G401 (cell line): ENCODE measurements at regions not wholly inside any gene's neighbourhood (a gene's known extent, or its start where the extent isn't known, plus 50 kb on each side); places are given as distances from the start of the nearest gene placed in this dataset.

Experiments
- DNase-seq: peaks from one replicate; pipeline ENCODE4 v3.0.0-alpha.2; 2015; ENCODE audit warnings: low spot score
- in situ Hi-C: cut with HindIII; loops from 2 replicates; pipeline ENCODE4 v1.10.0; 2016; ENCODE audit warnings: low sequenced_read_pairs, mixed read lengths

- no peak for DNase-seq
- in situ Hi-C loops: no loop called here
These were observed 142.3 kb upstream of the CDH5 start for GRCh38 chr16:66224186-66224585.

DNA sequence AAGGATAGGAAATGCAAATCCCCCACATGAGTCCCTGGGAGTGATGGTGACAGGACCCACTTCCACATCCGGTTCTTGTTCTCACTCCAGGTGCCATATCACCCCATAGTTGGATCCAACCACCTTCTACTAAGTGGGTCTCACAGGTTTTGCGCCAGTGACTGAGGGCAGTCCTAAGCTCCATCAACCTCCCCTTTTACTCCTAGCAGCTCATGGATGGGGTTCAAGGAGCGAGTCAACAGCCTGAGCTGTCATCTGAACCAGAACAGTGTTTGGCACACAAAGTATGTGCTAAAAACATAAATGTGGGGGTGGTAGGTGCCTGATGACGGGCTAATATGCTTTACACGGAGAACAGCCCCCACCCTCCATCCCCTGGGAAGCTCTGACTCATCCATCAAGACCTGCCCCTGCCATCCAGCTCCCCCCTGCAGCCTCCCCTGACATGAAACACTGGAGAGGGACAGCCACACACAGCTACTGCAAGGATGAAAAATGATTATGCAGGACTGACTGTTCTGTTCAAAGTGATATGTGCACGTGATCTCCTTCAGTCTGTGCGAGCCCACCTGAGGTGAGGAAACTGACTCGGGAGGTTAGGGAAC lies 143.2 kb upstream of the CDH5 start:
- in situ Hi-C loops: no loop called here
- no peak for DNase-seq

- no peak for DNase-seq
- in situ Hi-C loops: no loop called here
These were observed 143.7 kb upstream of the CDH5 start for GRCh38 chr16:66222756-66223155.

DNA sequence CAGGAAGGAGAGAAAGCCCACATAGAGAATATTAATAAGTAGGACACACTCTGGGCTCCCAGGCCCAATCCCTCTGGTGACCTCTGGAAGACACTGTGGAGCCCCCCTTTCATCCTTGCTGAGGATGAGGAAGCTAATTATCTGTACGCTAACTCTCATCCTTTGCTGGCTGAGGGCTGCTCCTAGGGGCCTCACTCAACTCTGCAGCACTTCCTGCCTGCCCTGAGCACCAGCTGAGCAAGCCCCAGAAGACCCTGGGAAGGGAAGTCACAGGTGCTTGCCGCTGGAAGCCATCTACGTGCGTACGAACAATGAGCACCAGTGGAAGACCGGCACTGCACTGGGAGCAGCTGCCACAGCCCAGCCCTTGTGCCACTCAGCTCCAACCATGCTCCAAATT lies 145.8 kb upstream of the CDH5 start:
- DNase-seq: no peak
- in situ Hi-C loops: no loop called here

- in situ Hi-C loops: no loop called here
- no peak for DNase-seq
These were observed 147.0 kb upstream of the CDH5 start for GRCh38 chr16:66219491-66219890.

- no peak for DNase-seq
These were observed 154.1 kb upstream of the CDH5 start for GRCh38 chr16:66212428-66212827.

GRCh38 chr16:66211651-66212050 lies 154.8 kb upstream of the CDH5 start:
- DNase-seq: no peak
- in situ Hi-C loops: no loop called here

More at GRCh38 chr16:66212428-66212827, 154.1 kb upstream of the CDH5 start:
- in situ Hi-C loops: no loop called here

DNA sequence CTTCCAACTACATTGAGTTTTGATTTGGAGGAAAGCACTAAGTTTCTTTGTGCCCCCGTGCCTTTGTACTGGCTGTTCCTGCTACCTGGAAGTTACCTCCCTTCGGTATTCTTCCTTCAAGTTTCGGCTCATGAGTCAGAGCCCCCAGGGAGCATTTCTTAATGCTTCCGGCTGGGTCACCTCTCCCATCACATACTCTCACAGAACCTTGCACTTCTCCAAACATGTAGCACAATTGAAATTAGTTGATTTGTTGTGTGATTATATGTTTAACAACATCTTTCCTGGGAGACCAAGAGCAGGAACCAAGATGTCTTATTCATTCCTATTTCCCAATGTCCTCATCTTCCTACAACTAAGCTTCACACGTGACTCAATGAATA lies 158.6 kb upstream of the CDH5 start:
- no peak for DNase-seq
- in situ Hi-C loops: no loop called here

- in situ Hi-C loops: no loop called here
- DNase-seq: no peak
These were observed 159.2 kb upstream of the CDH5 start for GRCh38 chr16:66207139-66207882.

- in situ Hi-C loops: no loop called here
- no peak for DNase-seq
These were observed 160.1 kb upstream of the CDH5 start for GRCh38 chr16:66206363-66206762.

- in situ Hi-C loops: no loop called here
- DNase-seq: no peak
These were observed 160.9 kb upstream of the CDH5 start for GRCh38 chr16:66205287-66206231.

DNA sequence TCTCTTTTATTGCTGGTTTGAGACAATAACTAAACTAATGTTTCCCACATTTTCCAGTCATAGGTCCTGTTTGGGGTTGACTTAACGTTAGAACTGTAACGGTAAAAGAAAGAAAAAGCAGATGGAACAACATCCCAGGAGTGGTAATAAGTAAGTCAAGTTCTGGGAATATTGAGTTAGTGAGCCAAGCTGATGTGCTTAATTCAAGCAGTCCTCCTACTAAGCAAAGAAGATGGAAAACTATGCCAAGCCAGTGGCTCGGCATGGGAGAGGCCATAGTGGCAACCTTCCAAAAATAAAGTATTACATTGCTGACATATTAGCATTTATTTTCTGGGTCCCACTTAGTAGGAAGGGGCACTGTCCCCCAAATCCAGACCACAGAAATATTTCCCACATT lies 161.7 kb upstream of the CDH5 start:
- no peak for DNase-seq
- in situ Hi-C loops: no loop called here

DNA sequence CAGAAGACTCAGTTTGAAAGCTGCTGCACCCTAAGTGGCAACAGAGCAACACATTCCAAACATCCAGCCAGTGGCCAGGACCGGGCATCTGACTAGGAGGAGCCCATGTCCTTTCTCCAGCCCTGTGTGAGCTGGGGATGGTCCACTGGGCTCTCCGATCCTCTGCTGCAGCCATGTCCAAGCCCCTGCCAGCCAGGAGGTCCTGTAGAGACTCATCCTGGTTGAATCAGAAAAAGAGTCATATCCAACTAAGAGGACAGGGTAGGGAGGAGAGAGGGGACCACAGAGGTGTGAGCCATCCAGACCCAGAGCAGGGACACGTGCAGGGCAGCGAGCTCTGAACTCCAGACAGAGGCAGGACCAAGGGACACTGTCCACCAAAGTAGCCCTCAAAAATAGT lies 163.0 kb upstream of the CDH5 start:
- DNase-seq: no peak

DNA sequence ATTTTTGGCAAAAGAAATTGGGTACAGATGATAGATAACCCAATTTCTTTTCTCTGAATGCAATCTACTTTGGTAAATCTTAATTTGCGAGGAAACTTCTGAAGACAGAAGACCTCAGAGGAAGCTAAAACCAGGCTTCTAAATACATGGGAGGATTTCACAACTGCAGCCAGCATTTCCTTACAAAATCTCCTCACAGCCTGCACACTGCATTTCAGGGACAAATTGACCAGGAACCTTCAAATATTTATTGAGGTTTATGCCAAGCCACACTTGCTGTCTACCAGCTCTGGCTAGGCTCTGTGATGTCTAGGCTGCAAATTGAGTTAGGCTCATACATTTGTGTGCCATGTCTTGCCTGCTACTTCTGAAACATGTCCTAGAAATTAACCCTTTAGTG lies 167.3 kb upstream of the CDH5 start:
- in situ Hi-C loops: no loop called here
- no peak for DNase-seq

More for the DNA sequence above, 163.0 kb upstream of the CDH5 start:
- in situ Hi-C loops: no loop called here

DNA sequence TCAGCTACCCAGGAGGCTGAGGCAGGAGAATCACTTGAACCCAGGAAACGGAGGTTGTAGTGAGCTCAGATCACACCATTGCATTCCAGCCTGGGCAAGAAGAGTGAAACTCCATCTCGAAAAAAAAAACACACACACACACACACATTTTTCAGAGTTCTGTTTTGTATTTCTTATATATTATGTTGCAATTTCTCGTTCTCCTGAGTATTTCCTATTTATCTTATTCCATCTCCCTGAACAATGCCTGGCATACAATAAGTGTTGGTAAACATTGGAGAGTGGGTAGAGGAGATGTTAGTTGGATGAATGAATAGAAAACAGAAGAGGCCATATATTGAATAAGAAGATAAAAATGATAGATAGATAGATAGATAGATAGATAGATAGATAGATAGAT lies 167.8 kb upstream of the CDH5 start:
- DNase-seq: no peak
- in situ Hi-C loops: no loop called here

- in situ Hi-C loops: no loop called here
- DNase-seq: no peak
These were observed 168.7 kb upstream of the CDH5 start for GRCh38 chr16:66197668-66198278.

- no peak for DNase-seq
- in situ Hi-C loops: no loop called here
These were observed 169.7 kb upstream of the CDH5 start for GRCh38 chr16:66196770-66197169.

GRCh38 chr16:66194866-66195265 lies 171.6 kb upstream of the CDH5 start:
- DNase-seq: no peak
- in situ Hi-C loops: no loop called here

- in situ Hi-C loops: no loop called here
- DNase-seq: no peak
These were observed 172.8 kb upstream of the CDH5 start for GRCh38 chr16:66193543-66194229.
